ENCODE measurements at regions not wholly inside any gene's neighbourhood (a gene's known extent, or its start where the extent isn't known, plus 50 kb on each side); places are given as distances from the start of the nearest gene placed in this dataset.

DNA sequence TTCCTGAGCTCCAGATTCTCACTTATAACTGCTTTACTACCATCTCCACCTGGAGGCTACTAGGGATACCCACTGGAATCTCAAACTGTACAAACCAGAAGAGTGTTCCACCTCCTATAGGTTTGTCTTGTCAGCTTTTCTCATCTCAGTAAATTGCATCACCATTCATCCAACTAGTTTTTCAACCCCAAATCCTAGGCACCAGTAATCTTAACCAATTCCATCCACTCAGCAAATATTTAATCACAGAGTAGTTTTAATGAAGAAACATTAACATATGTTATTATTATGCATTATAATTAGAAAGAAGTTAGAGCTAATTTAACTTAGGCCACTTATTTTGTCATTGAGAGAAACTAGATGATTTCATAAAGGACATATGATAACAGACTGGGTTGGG lies 635.0 kb downstream of the DCDC2C start:
- no peak overlapping the region for H3K27ac Mint-ChIP-seq
- no peaks in the 10 kb centered on the region for H3K27me3 Mint-ChIP-seq
- peaks cover 1 to 30% (median 5%) of the 10 kb centered on the region in 7 donors for H3K9me3 Mint-ChIP-seq
- no peak overlapping the region for H3K27ac ChIP-seq (ENCODE audit: insufficient read depth, low read length, poor library complexity, severe bottlenecking)
- H3K36me3 ChIP-seq (ENCODE audit: control insufficient read depth, insufficient read depth, low read length), result no peaks in the 10 kb centered on the region
- H3K4me3 Mint-ChIP-seq, result no peak overlapping the region
- no peaks in the 10 kb centered on the region for H3K27me3 ChIP-seq (ENCODE audit: control insufficient read depth, insufficient read depth, low read length)
- ATAC-seq (ENCODE audit: low read depth in 2 of 2) (no peak), DNase-seq (no peak)
- no peaks in the 10 kb centered on the region for H3K4me1 Mint-ChIP-seq
- H3K4me1 ChIP-seq (ENCODE audit: control insufficient read depth, insufficient read depth, low read length, poor library complexity, severe bottlenecking), result no peaks in the 10 kb centered on the region
- peaks cover 0 to 5% of the 10 kb centered on the region in 2 experiments for H3K9me3 ChIP-seq (ENCODE audit: control insufficient read depth in 2 of 2, low read length in 2 of 2)
- H3K36me3 Mint-ChIP-seq, result no peaks in the 10 kb centered on the region
- H3K4me3 ChIP-seq (ENCODE audit: low read depth, low read length), result no peak overlapping the region

DNA sequence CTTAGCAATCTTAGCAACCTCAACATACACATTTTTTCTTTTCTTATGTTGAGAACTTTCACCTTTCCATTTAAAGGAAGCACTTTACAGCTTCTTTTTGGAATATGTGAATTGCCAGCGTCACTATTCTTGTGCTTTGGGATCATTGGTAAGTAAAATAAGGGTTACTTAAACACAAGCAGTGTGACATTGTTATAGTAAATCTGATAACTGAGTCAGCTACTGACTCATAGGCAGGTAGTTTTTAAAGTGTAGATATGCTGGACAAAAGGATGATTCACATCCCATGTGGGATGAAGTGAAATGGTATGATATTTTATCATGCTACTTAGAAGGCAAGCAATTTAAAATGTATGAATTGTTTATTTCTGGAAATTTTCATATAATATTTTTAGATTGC lies 637.2 kb downstream of the DCDC2C start:
- H3K4me1 ChIP-seq (ENCODE audit: control insufficient read depth, insufficient read depth, low read length, poor library complexity, severe bottlenecking), result no peaks in the 10 kb centered on the region
- H3K4me3 ChIP-seq (ENCODE audit: low read depth, low read length), result no peak overlapping the region
- DNase-seq, result no peak
- no peak overlapping the region for H3K27ac ChIP-seq (ENCODE audit: insufficient read depth, low read length, poor library complexity, severe bottlenecking)
- no peaks in the 10 kb centered on the region for H3K36me3 ChIP-seq (ENCODE audit: control insufficient read depth, insufficient read depth, low read length)
- Mint-ChIP-seq H3K27me3 (no peaks in the 10 kb centered on the region), H3K36me3 (no peaks in the 10 kb centered on the region), H3K9me3 (peaks cover 3 to 34% (median 5%) of the 10 kb centered on the region in 7 donors), H3K4me3 (no peak overlapping the region), H3K27ac (no peak overlapping the region), H3K4me1 (no peaks in the 10 kb centered on the region)
- peaks cover 0 to 5% of the 10 kb centered on the region in 2 experiments for H3K9me3 ChIP-seq (ENCODE audit: control insufficient read depth in 2 of 2, low read length in 2 of 2)
- H3K27me3 ChIP-seq (ENCODE audit: control insufficient read depth, insufficient read depth, low read length), result no peaks in the 10 kb centered on the region
- ATAC-seq (ENCODE audit: low read depth in 2 of 2), result no peak

DNA sequence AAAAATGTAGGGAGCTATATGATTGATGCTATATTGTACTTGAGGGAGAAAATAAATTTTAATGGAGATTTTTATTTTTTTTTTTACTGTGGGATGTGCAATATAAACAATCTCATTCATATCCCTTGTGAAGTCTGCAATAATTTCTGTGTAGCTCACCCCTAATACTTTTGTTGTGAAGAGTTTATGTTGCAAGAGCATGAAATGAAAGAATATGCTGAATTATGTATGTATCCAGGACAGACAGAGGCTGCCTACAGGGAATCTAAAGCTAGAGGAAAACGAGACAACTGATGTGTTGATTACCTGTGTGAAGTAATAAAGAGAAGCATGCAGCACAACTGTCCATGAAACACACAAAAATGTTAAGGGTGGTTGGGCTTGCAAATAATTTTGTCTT lies 643.3 kb downstream of the DCDC2C start:
- Histone ChIP-seq H3K27ac (ENCODE audit: insufficient read depth, low read length, poor library complexity, severe bottlenecking) (no peak overlapping the region), H3K4me1 (ENCODE audit: control insufficient read depth, insufficient read depth, low read length, poor library complexity, severe bottlenecking) (no peaks in the 10 kb centered on the region), H3K36me3 (ENCODE audit: control insufficient read depth, insufficient read depth, low read length) (no peaks in the 10 kb centered on the region), H3K4me3 (ENCODE audit: low read depth, low read length) (no peak overlapping the region), H3K9me3 (ENCODE audit: control insufficient read depth in 2 of 2, low read length in 2 of 2) (no peaks in the 10 kb centered on the region), H3K27me3 (ENCODE audit: control insufficient read depth, insufficient read depth, low read length) (no peaks in the 10 kb centered on the region)
- Mint-ChIP-seq H3K27ac (no peak overlapping the region), H3K9me3 (peaks cover 4 to 45% (median 6%) of the 10 kb centered on the region in 7 donors), H3K4me1 (no peaks in the 10 kb centered on the region), H3K36me3 (no peaks in the 10 kb centered on the region), H3K4me3 (no peak overlapping the region), H3K27me3 (no peaks in the 10 kb centered on the region)
- DNase-seq, result no peak
- no peak for ATAC-seq (ENCODE audit: low read depth in 2 of 2)

DNA sequence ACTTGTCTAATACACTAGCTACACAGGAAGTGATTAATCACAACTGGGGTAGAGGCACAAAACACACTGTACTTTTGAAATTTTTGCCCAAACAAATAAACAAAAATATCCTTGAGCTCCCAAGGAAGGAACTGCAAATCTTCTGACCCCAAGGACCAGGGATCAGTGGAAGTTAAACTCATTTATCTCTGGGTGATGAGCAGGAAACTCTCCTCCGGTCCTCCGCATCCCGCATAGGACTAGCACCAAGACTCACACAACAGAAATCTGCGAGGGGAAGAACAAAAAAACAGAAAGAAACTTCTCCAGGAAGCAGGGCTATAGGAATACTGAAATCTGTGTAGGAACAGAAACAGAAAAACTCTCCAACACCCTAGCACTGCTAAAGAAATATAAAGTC lies 650.3 kb downstream of the DCDC2C start:
- no peak overlapping the region for H3K4me3 Mint-ChIP-seq
- no peaks in the 10 kb centered on the region for H3K27me3 Mint-ChIP-seq
- no peaks in the 10 kb centered on the region for H3K9me3 ChIP-seq (ENCODE audit: control insufficient read depth in 2 of 2, low read length in 2 of 2)
- H3K36me3 ChIP-seq (ENCODE audit: control insufficient read depth, insufficient read depth, low read length), result no peaks in the 10 kb centered on the region
- H3K4me1 Mint-ChIP-seq, result no peaks in the 10 kb centered on the region
- DNase-seq (no peak), ATAC-seq (ENCODE audit: low read depth in 2 of 2) (no peak)
- H3K27ac Mint-ChIP-seq, result no peak overlapping the region
- H3K27me3 ChIP-seq (ENCODE audit: control insufficient read depth, insufficient read depth, low read length), result no peaks in the 10 kb centered on the region
- no peak overlapping the region for H3K4me3 ChIP-seq (ENCODE audit: low read depth, low read length)
- H3K9me3 Mint-ChIP-seq, result peaks cover 2 to 28% (median 8%) of the 10 kb centered on the region in 7 donors
- H3K4me1 ChIP-seq (ENCODE audit: control insufficient read depth, insufficient read depth, low read length, poor library complexity, severe bottlenecking), result no peaks in the 10 kb centered on the region
- H3K36me3 Mint-ChIP-seq, result no peaks in the 10 kb centered on the region
- H3K27ac ChIP-seq (ENCODE audit: insufficient read depth, low read length, poor library complexity, severe bottlenecking), result no peak overlapping the region

DNA sequence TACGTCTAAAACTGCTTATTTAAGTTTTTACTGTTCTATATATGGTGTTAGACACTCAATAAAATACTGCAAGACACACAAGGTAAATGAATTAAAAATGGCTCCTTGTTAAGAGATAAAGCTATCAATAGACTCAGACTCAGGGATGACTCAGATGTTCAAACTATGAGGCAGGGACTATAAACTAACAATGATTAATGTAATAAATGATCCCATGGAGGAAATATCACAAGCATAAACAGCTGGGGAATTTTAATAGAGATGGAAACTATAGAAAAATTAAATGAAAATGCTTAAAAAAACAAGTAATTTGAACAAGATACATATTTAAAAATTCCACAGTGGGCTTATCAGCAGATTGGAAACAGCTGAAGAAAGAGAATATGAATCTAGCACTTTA lies 650.8 kb downstream of the DCDC2C start:
- Mint-ChIP-seq H3K27ac (no peak overlapping the region), H3K4me1 (no peaks in the 10 kb centered on the region), H3K36me3 (no peaks in the 10 kb centered on the region), H3K4me3 (no peak overlapping the region), H3K9me3 (peaks cover 2 to 27% (median 8%) of the 10 kb centered on the region in 7 donors), H3K27me3 (no peaks in the 10 kb centered on the region)
- Histone ChIP-seq H3K36me3 (ENCODE audit: control insufficient read depth, insufficient read depth, low read length) (no peaks in the 10 kb centered on the region), H3K9me3 (ENCODE audit: control insufficient read depth in 2 of 2, low read length in 2 of 2) (no peaks in the 10 kb centered on the region), H3K27me3 (ENCODE audit: control insufficient read depth, insufficient read depth, low read length) (no peaks in the 10 kb centered on the region), H3K27ac (ENCODE audit: insufficient read depth, low read length, poor library complexity, severe bottlenecking) (no peak overlapping the region), H3K4me3 (ENCODE audit: low read depth, low read length) (no peak overlapping the region), H3K4me1 (ENCODE audit: control insufficient read depth, insufficient read depth, low read length, poor library complexity, severe bottlenecking) (no peaks in the 10 kb centered on the region)
- DNase-seq, result no peak
- ATAC-seq (ENCODE audit: low read depth in 2 of 2), result no peak

DNA sequence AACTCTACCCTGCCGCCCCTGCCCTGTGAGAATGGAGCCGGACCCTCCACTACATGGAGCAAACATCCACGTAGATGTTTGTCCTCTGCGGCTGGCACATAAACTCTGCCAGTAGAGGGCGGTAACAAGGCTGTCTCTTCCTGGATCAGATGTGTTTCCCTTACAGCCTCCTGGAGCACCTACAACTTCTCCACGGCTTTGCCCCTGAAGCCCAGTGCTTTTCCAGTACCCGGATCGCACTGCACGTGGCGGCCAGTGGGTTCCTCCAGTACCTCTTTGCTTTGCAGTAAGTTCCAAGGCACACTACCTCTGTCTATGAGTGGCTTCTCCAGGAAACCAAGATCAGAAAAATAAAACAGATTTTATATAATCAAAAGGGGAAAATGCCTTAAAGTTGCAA lies 651.3 kb downstream of the DCDC2C start:
- H3K4me3 Mint-ChIP-seq, result no peak overlapping the region

DNA sequence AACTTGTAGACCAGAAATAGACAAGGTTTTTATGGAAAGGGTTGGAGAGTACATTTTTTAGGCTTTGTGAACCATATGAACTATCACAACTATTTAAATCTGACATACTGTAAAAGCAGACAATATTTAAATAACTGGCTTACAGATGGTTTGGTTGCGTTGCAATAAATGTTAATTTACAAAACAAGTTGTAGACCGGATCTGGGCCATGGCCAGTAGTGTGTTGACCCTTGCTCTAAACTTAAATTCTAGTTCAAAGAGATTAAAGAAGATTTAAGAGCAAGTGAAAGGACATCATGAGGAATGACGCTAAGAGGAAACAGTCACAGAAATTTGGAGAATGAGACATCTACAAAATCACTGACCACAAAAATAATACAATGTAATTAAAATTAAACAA lies 652.7 kb downstream of the DCDC2C start:
- Histone ChIP-seq H3K9me3 (ENCODE audit: control insufficient read depth in 2 of 2, low read length in 2 of 2) (peaks cover 0 to 2% of the 10 kb centered on the region in 2 experiments), H3K4me1 (ENCODE audit: control insufficient read depth, insufficient read depth, low read length, poor library complexity, severe bottlenecking) (no peaks in the 10 kb centered on the region), H3K4me3 (ENCODE audit: low read depth, low read length) (no peak overlapping the region), H3K27ac (ENCODE audit: insufficient read depth, low read length, poor library complexity, severe bottlenecking) (no peak overlapping the region), H3K27me3 (ENCODE audit: control insufficient read depth, insufficient read depth, low read length) (no peaks in the 10 kb centered on the region), H3K36me3 (ENCODE audit: control insufficient read depth, insufficient read depth, low read length) (no peaks in the 10 kb centered on the region)
- Mint-ChIP-seq H3K9me3 (peaks cover 0 to 25% (median 8%) of the 10 kb centered on the region in 7 donors), H3K27ac (no peak overlapping the region), H3K36me3 (no peaks in the 10 kb centered on the region), H3K27me3 (no peaks in the 10 kb centered on the region), H3K4me1 (no peaks in the 10 kb centered on the region), H3K4me3 (no peak overlapping the region)
- ATAC-seq (ENCODE audit: low read depth in 2 of 2), result no peak
- DNase-seq, result no peak

More for the DNA sequence above, 651.3 kb downstream of the DCDC2C start:
- no peak overlapping the region for H3K4me3 ChIP-seq (ENCODE audit: low read depth, low read length)
- ATAC-seq (ENCODE audit: low read depth in 2 of 2) (no peak), DNase-seq (no peak)
- no peaks in the 10 kb centered on the region for H3K9me3 ChIP-seq (ENCODE audit: control insufficient read depth in 2 of 2, low read length in 2 of 2)
- Mint-ChIP-seq H3K27me3 (no peaks in the 10 kb centered on the region), H3K4me1 (no peaks in the 10 kb centered on the region), H3K36me3 (no peaks in the 10 kb centered on the region), H3K27ac (no peak overlapping the region), H3K9me3 (peaks cover 2 to 27% (median 8%) of the 10 kb centered on the region in 7 donors)
- no peaks in the 10 kb centered on the region for H3K36me3 ChIP-seq (ENCODE audit: control insufficient read depth, insufficient read depth, low read length)
- H3K4me1 ChIP-seq (ENCODE audit: control insufficient read depth, insufficient read depth, low read length, poor library complexity, severe bottlenecking), result no peaks in the 10 kb centered on the region
- no peaks in the 10 kb centered on the region for H3K27me3 ChIP-seq (ENCODE audit: control insufficient read depth, insufficient read depth, low read length)
- H3K27ac ChIP-seq (ENCODE audit: insufficient read depth, low read length, poor library complexity, severe bottlenecking), result no peak overlapping the region

DNA sequence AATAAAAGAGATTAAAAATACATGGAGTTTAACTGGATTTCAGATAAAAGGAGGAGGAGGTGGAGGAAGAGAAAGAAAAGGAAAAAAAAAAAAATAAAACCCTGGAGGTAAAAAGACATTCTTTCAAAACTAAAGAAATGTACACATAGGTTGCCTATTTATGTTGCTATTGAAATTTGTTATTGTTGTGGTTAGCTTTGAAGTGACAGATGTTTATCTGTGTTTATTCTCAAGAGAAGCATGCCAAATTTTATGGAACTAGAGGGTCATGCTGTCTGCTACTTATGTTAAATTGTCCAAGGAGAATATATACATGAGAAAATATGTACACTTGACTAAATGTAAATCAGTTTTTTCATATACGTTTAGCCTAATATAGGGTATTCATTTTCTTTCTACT lies 653.2 kb downstream of the DCDC2C start:
- H3K36me3 ChIP-seq (ENCODE audit: control insufficient read depth, insufficient read depth, low read length), result no peaks in the 10 kb centered on the region
- peaks cover 0 to 4% of the 10 kb centered on the region in 2 experiments for H3K9me3 ChIP-seq (ENCODE audit: control insufficient read depth in 2 of 2, low read length in 2 of 2)
- no peak for ATAC-seq (ENCODE audit: low read depth in 2 of 2)
- H3K4me1 Mint-ChIP-seq, result no peaks in the 10 kb centered on the region
- DNase-seq, result no peak
- no peak overlapping the region for H3K4me3 ChIP-seq (ENCODE audit: low read depth, low read length)
- no peaks in the 10 kb centered on the region for H3K36me3 Mint-ChIP-seq
- peaks cover 0 to 25% (median 6%) of the 10 kb centered on the region in 7 donors for H3K9me3 Mint-ChIP-seq
- no peaks in the 10 kb centered on the region for H3K27me3 ChIP-seq (ENCODE audit: control insufficient read depth, insufficient read depth, low read length)
- no peaks in the 10 kb centered on the region for H3K27me3 Mint-ChIP-seq
- no peak overlapping the region for H3K4me3 Mint-ChIP-seq
- H3K27ac ChIP-seq (ENCODE audit: insufficient read depth, low read length, poor library complexity, severe bottlenecking), result no peak overlapping the region
- no peaks in the 10 kb centered on the region for H3K4me1 ChIP-seq (ENCODE audit: control insufficient read depth, insufficient read depth, low read length, poor library complexity, severe bottlenecking)
- H3K27ac Mint-ChIP-seq, result no peak overlapping the region

All from CD4-positive, CD25-positive, alpha-beta regulatory T cell (primary cell).